AG09309 (cell line): ENCODE measurements at regions not wholly inside any gene's neighbourhood (a gene's known extent, or its start where the extent isn't known, plus 50 kb on each side); places are given as distances from the start of the nearest gene placed in this dataset.
A peak's percentile ranks its signal among the peaks of the same experiment; 100 is the strongest.

Experiments
- DNase-seq: peaks from one replicate; pipeline ENCODE4 v3.0.0-alpha.2; 2010; ENCODE audit warnings: low read depth
- H3K4me3 ChIP-seq: 2 replicates; pipeline ENCODE4 v1.5.1; 2011; ENCODE audit warnings: mild to moderate bottlenecking, low read depth, low read length, moderate library complexity; ENCODE audit not compliant: control insufficient read depth
- CTCF ChIP-seq: IDR thresholded peaks from 2 replicates; pipeline ENCODE4 v1.5.1; 2011; ENCODE audit warnings: mild to moderate bottlenecking, low read depth, low read length, inconsistent platforms; ENCODE audit not compliant: insufficient read depth, control insufficient read depth; ENCODE audit errors: missing control alignments

GRCh38 chr21:15986277-15986676 lies 256.5 kb downstream of the USP25 start:
- H3K4me3 ChIP-seq = no peak overlapping the region
- no peak for TF ChIP-seq CTCF
- DNase-seq = no peak

- no peak overlapping the region for H3K4me3 ChIP-seq
- TF ChIP-seq CTCF = no peak
- no peak for DNase-seq
Measured at GRCh38 chr21:15992171-15992570, 262.4 kb downstream of the USP25 start.

- no peak overlapping the region for H3K4me3 ChIP-seq
- no peak for TF ChIP-seq CTCF
- DNase-seq = no peak
Measured at GRCh38 chr21:15993951-15994350, 264.2 kb downstream of the USP25 start.

- H3K4me3 ChIP-seq = no peak overlapping the region
- TF ChIP-seq CTCF = no peak
- DNase-seq = no peak
Measured at GRCh38 chr21:15999741-16000140, 270.0 kb downstream of the USP25 start.

GRCh38 chr21:16002874-16003466 lies 273.2 kb downstream of the USP25 start:
- peak; percentile 52 for TF ChIP-seq CTCF
- DNase-seq = peak; percentile 10
- no peak overlapping the region for H3K4me3 ChIP-seq

- DNase-seq = no peak
- TF ChIP-seq CTCF = no peak
- no peak overlapping the region for H3K4me3 ChIP-seq
Measured at GRCh38 chr21:16004086-16004485, 274.3 kb downstream of the USP25 start.

GRCh38 chr21:16004523-16004922 lies 274.7 kb downstream of the USP25 start:
- H3K4me3 ChIP-seq = no peak overlapping the region
- no peak for TF ChIP-seq CTCF
- no peak for DNase-seq
